ENCODE measurements at regions not wholly inside any gene's neighbourhood (a gene's known extent, or its start where the extent isn't known, plus 50 kb on each side); places are given as distances from the start of the nearest gene placed in this dataset.
"Not testable (repeated sequence)": the region's sequence is repeated elsewhere in the genome, so short reads cannot be mapped to it uniquely, and the experiment has no call there.

DNA sequence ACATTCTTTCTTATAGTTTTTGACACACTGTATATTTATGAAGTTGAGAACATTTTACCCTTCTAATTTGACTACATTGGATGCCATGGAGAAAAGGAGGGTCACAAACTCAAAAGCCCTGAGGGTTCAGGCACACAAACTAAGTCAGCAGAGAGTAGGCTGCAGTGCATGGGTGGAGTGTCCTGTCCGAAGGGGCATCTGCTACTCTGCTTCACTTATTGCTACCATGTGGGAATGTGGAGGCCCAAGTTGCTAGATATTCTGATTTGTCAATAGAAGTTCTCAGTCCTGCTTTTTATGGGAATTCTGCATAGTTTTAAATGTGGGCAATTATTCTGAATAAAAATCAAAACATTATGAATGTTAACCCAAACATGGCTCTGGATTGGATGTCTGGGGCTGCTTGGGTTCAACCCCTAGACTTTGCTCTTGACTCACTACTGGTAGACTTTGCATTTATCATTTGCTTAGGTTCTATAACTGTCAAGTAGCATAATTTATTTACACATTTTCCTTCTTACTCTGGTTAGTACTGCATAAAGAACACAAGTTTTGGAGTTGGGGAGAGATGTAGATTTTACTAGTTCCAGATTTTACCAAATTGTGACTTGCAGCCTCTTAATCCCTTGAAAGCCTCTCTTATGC, 255.1 kb downstream of the SPRY1 start:
- TF ChIP-seq, protein P1, sequence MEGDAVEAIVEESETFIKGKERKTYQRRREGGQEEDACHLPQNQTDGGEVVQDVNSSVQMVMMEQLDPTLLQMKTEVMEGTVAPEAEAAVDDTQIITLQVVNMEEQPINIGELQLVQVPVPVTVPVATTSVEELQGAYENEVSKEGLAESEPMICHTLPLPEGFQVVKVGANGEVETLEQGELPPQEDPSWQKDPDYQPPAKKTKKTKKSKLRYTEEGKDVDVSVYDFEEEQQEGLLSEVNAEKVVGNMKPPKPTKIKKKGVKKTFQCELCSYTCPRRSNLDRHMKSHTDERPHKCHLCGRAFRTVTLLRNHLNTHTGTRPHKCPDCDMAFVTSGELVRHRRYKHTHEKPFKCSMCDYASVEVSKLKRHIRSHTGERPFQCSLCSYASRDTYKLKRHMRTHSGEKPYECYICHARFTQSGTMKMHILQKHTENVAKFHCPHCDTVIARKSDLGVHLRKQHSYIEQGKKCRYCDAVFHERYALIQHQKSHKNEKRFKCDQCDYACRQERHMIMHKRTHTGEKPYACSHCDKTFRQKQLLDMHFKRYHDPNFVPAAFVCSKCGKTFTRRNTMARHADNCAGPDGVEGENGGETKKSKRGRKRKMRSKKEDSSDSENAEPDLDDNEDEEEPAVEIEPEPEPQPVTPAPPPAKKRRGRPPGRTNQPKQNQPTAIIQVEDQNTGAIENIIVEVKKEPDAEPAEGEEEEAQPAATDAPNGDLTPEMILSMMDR (IDR thresholded peaks at IDR 0.05; ENCODE audit: low read depth, low read length), result no peak
- DNase-seq (ENCODE audit: low read depth in 2 of 2), result no peak
- no peak overlapping the region for H3K4me3 ChIP-seq (replicated peaks in 1 of 2; ENCODE audit: low read depth in 2 of 2, low read length in 2 of 2)

DNA sequence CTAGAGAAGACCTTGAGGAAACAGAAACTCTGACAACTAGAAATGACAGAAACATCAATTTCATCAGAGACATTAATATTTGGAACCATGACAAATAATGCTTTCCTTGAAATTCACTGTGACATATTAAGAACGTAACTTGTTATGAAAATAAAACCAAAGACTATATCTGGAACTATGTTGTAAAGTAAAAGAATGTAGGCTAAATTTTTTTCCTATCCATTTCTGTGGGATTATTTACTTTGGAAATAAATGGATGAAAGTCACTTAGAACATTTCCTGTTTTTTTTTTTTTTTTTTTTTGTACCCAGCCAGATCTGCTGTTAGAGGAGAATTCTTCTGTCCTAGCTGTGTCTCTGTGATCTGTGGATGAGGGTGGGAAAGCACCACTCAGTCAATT, 255.9 kb downstream of the SPRY1 start:
- DNase-seq (ENCODE audit: low read depth in 2 of 2), result peak; percentile 26 to 51
- H3K4me3 ChIP-seq (replicated peaks in 1 of 2; ENCODE audit: low read depth in 2 of 2, low read length in 2 of 2), result no peak overlapping the region
- TF ChIP-seq, protein P1 (IDR thresholded peaks at IDR 0.05; ENCODE audit: low read depth, low read length), result no peak

DNA sequence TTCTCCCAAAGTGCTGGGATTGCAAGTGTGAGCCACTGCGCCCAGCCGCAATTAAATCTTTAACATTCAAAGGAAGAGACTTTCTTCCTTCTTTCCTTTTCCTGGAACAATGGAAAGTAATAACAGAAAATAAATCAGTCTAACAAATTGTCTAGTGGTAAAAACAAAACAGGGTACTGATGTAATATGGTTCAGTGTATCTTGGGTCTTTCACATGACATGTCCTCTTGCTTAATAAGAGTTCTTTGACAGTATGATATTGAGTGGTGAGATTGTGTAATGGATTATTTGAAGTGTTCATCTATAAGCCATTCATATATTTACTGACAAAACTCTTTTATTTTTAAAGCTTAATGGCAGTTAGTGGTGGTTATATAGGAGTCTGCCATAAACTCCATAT, 256.6 kb downstream of the SPRY1 start:
- DNase-seq (ENCODE audit: low read depth in 2 of 2), result no peak
- TF ChIP-seq, protein P1 (IDR thresholded peaks at IDR 0.05; ENCODE audit: low read depth, low read length), result no peak
- H3K4me3 ChIP-seq (replicated peaks in 1 of 2; ENCODE audit: low read depth in 2 of 2, low read length in 2 of 2), result no peak overlapping the region

DNA sequence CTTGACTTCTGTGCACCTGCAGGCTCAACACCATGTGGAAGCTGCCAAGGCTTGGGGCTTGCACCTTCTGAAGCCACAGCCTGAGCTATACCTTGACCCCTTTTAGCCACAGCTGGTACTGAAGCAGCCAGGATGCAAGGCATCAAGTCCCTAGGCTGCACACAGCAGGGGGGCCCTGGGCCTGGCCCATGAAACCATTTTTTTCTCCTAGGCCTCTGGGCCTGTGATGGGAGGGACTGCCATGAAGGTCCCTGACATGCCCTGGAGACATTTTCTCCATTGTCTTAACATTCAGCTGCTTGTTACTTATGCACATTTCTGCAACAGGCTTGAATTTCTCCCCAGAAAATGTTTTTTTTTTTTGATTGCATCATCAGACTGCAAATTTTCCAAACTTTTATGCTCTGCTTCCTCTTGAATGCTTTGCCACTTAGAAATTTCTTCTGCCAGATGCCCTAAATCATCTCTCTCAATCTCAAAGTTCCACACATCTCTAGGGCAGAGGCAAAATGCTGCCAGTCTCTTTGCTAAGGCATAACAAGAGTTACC, 260.2 kb downstream of the SPRY1 start:
- not testable (repeated sequence) for H3K4me3 ChIP-seq (replicated peaks in 1 of 2; ENCODE audit: low read depth in 2 of 2, low read length in 2 of 2)
- peak in 1 of 2 donors; percentile 32 for DNase-seq (ENCODE audit: low read depth in 2 of 2)

DNA sequence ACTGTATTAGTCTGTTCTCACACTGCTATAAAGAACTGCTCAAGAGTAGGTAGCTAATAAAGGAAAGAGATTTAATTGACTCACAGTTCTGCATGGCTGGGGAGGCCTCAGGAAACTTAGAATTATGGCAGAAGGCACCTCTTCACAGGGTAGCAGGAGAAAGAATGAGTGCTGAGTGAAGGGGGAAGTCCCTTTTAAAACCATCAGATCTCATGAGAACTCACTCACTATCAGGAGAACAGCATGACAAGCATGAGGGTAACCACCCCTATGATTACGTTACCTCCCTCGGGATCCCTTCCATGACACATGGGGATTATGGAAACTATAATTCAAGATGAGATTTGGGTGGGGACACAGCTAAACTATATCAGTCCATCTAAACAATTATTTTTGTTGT, 261.0 kb downstream of the SPRY1 start:
- not testable (repeated sequence) for DNase-seq (ENCODE audit: low read depth in 2 of 2); H3K4me3 ChIP-seq (replicated peaks in 1 of 2; ENCODE audit: low read depth in 2 of 2, low read length in 2 of 2)

DNA sequence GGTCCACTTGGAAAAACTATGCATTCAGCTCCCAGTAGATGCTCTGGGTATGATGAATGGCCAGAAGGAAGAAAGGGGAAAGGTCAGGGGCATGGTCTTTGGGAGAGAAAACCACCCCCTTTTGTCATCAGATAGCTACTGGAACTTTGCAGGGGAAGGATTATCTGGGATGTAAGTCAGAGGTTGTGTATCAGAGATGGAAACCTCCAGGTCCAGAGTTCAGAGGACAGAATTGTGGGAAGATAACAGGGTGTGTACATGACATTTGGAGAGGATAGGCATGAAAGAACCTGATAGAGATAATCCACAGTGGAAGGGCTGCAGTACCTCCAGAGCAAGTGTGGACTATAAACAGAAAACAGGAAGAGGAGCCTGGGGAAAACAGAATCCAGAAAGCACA, 262.7 kb downstream of the SPRY1 start:
- DNase-seq (ENCODE audit: low read depth in 2 of 2), result no peak
- no peak overlapping the region for H3K4me3 ChIP-seq (replicated peaks in 1 of 2; ENCODE audit: low read depth in 2 of 2, low read length in 2 of 2)
- TF ChIP-seq, protein P1 (IDR thresholded peaks at IDR 0.05; ENCODE audit: low read depth, low read length), result no peak

DNA sequence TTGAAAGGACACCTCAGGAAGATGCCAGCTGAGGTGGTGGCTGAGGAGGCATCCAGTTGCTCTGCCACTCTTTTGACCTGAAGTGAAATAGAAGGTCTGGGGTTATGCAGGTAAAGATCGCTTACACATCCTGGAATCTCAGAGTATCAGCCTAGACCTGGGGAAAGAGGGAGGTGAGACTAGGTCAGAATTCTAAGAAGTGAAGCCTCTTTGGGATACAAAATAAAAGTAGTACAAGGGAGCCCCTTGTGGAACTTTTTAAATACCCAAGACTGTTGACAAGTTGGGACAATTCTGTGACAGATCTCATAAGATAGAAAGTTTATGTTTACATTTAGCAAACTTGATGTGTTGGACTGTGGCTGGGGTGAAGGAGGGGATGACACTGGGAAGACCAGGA, 263.1 kb downstream of the SPRY1 start:
- DNase-seq (ENCODE audit: low read depth in 2 of 2), result peak; percentile 20 to 42
- TF ChIP-seq, protein P1 (IDR thresholded peaks at IDR 0.05; ENCODE audit: low read depth, low read length), result peak; percentile 17
- H3K4me3 ChIP-seq (replicated peaks in 1 of 2; ENCODE audit: low read depth in 2 of 2, low read length in 2 of 2), result no peak overlapping the region
